B cell (primary cell): ENCODE measurements at regions not wholly inside any gene's neighbourhood (a gene's known extent, or its start where the extent isn't known, plus 50 kb on each side); places are given as distances from the start of the nearest gene placed in this dataset.

Experiments used
- ATAC-seq: fragments of 200-7000 bp; cut with Tn5 transposase; one replicate; pipeline ENCODE4 v1.10.0; 2021; ENCODE audit warnings: low read depth, mild to moderate bottlenecking, moderate number of reproducible peaks, moderate library complexity
- CTCF ChIA-PET: fragments of 350-600 bp; sonication (Branson Sonifier 250); formaldehyde crosslinking; loops from one replicate; lab custom pipeline; 2021; ENCODE audit warnings: antibody characterized with exemption, inconsistent platforms; lab: Charles Lee
- POLR2A ChIA-PET: fragments of 350-600 bp; sonication (Branson Sonifier 250); formaldehyde crosslinking; loops from one replicate; lab custom pipeline; 2021; ENCODE audit warnings: antibody characterized with exemption; lab: Charles Lee
- DNase-seq: peaks from one replicate; pipeline ENCODE4 v3.0.0; 2013
- H2AFZ ChIP-seq: 2 replicates; pipeline ENCODE4 v1.6.1; 2012; ENCODE audit warnings: mild to moderate bottlenecking, low read depth, low read length; ENCODE audit not compliant: insufficient read depth, poor library complexity, severe bottlenecking
- H3K27ac ChIP-seq, 2 donors: 1 replicate in 1 of 2; 2 replicates in 1 of 2; pipeline ENCODE4 v1.5.1; 2012 to 2013; ENCODE audit warnings: low read length in 2 of 2, mild to moderate bottlenecking in 2 of 2, moderate library complexity in 1 of 2
- H3K27me3 ChIP-seq, 4 experiments: fragments of 200-600 bp in 1 of 4; sonication (generic) in 1 of 4; replicated peaks in 1 of 4; 1 replicate in 2 of 4; 2 replicates in 2 of 4; pipeline versions ENCODE4 v1.6.1 to v1.7.0; 2013 to 2016; ENCODE audit warnings: low read length in 3 of 4, mild to moderate bottlenecking in 2 of 4, mixed read lengths in 1 of 4, moderate library complexity in 1 of 4; ENCODE audit not compliant: insufficient read depth in 4 of 4, control insufficient read depth in 3 of 4; ENCODE audit errors: control extremely low read depth in 1 of 4
- H3K36me3 ChIP-seq, 2 experiments: replicated peaks in 1 of 2; 1 replicate in 1 of 2; 2 replicates in 1 of 2; pipeline versions ENCODE4 v1.6.1 to v1.7.1; 2013; ENCODE audit warnings: low read length in 1 of 2; ENCODE audit not compliant: insufficient read depth in 2 of 2, control insufficient read depth in 1 of 2; ENCODE audit errors: control extremely low read depth in 1 of 2, extremely low read depth in 1 of 2
- H3K4me1 ChIP-seq, 2 donors: fragments of 200-600 bp in 1 of 2; sonication (generic) in 1 of 2; 1 replicate in 1 of 2; 2 replicates in 1 of 2; pipeline versions ENCODE4 v1.5.1 to v1.6.1; 2013 to 2017; ENCODE audit warnings: low read length in 2 of 2; ENCODE audit not compliant: control insufficient read depth in 2 of 2, insufficient read depth in 2 of 2
- H3K4me2 ChIP-seq: replicated peaks from 2 replicates; pipeline ENCODE3; 2012; ENCODE audit warnings: mild to moderate bottlenecking, low read depth, low read length; ENCODE audit not compliant: poor library complexity, severe bottlenecking
- H3K4me3 ChIP-seq, 5 experiments: fragments of 200-600 bp in 1 of 5; sonication (generic) in 1 of 5; 1 replicate in 3 of 5; 2 replicates in 2 of 5; pipeline versions ENCODE4 v1.5.1 to v1.7.0; 2011 to 2016; ENCODE audit warnings: low read length in 4 of 5, mild to moderate bottlenecking in 4 of 5, low read depth in 2 of 5, control low read depth in 1 of 5, moderate library complexity in 1 of 5; ENCODE audit not compliant: insufficient read depth in 1 of 5; ENCODE audit errors: control extremely low read depth in 1 of 5, extremely low read depth in 1 of 5
- H3K79me2 ChIP-seq: fragments of 200-600 bp; sonication (generic); one replicate; pipeline ENCODE4 v1.6.0; 2016; ENCODE audit warnings: low read length; ENCODE audit not compliant: control insufficient read depth, insufficient read depth
- H3K9ac ChIP-seq: fragments of 200-600 bp; sonication (generic); 2 replicates; pipeline ENCODE4 v1.6.1; 2017; ENCODE audit warnings: mild to moderate bottlenecking, low read length, moderate library complexity
- H3K9me3 ChIP-seq, 3 donors: one replicate each; pipeline versions ENCODE4 v1.6.1 to v1.7.1; 2013; ENCODE audit warnings: low read length in 2 of 3; ENCODE audit not compliant: control insufficient read depth in 2 of 3, insufficient read depth in 1 of 3; ENCODE audit errors: control extremely low read depth in 1 of 3
- H4K20me1 ChIP-seq: 2 replicates; pipeline ENCODE4 v1.6.0; 2012; ENCODE audit warnings: mild to moderate bottlenecking, low read length; ENCODE audit not compliant: insufficient read depth, control insufficient read depth, poor library complexity, severe bottlenecking
- H3K27ac Mint-ChIP-seq: one replicate; pipeline ENCODE4 v1.8.0; 2021; ENCODE audit warnings: mixed read lengths
- H3K27me3 Mint-ChIP-seq: one replicate; pipeline ENCODE4 v1.8.0; 2021; ENCODE audit warnings: mixed read lengths
- H3K4me1 Mint-ChIP-seq: one replicate; pipeline ENCODE4 v1.8.0; 2021; ENCODE audit warnings: mixed read lengths
- H3K4me3 Mint-ChIP-seq: one replicate; pipeline ENCODE4 v1.8.0; 2021; ENCODE audit warnings: mixed read lengths
- H3K9me3 Mint-ChIP-seq: one replicate; pipeline ENCODE4 v1.8.0; 2022; ENCODE audit warnings: mixed read lengths; ENCODE audit not compliant: insufficient read depth
- EZH2 ChIP-seq: IDR thresholded peaks from 2 replicates; pipeline ENCODE4 v1.6.1; 2012; ENCODE audit warnings: borderline replicate concordance, low read depth, mild to moderate bottlenecking, moderate library complexity, low read length; ENCODE audit not compliant: insufficient read depth, poor library complexity, severe bottlenecking
- WGBS: methylation state at CpG from one replicate; pipeline ENCODE4 v1.1.5; 2013; ENCODE audit warnings: missing lambda C conversion rate; ENCODE audit not compliant: insufficient coverage; 5-methylcytosine and 5-hydroxymethylcytosine counted together
- intact Hi-C: fragments of 100-400 bp; cut with micrococcal nuclease; formaldehyde crosslinking; loops from one replicate; pipeline ENCODE4 v1.10.0; 2022
- TF ChIP-seq, protein P1 (sequence below): fragments of 200-600 bp; IDR thresholded peaks from one replicate; pipeline ENCODE4 v1.8.0; 2022; ENCODE audit warnings: antibody characterized with exemption, mild to moderate bottlenecking

DNA sequence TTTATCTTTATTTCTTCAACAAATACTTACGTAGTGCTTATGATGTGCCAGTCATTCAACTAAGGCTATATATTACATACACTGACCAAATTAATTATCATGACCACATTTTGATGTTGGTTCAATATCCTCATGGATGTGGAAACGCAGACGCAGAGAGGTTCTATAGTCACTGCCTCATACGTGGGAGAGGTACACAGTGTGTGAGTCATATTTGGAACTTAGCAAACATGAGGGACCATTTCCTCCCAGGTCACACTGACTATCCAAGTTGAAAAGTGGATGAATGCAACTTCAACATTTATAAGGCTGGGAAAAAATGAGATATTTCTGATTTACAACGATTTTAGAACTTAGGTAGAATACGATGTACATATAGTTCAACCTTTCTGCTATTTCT lies 113.6 kb downstream of the PRLHR start:
- H3K9me3 ChIP-seq, result no peaks in the 10 kb centered on the region
- Mint-ChIP-seq H3K27ac (no peak overlapping the region), H3K27me3 (no peaks in the 10 kb centered on the region), H3K4me3 (no peak overlapping the region), H3K9me3 (no peaks in the 10 kb centered on the region), H3K4me1 (no peaks in the 10 kb centered on the region)
- intact Hi-C loops, result no loop called here
- 100% methylated on average over 3 of the region's 6 CpGs for WGBS
- no peak overlapping the region for H3K4me3 ChIP-seq
- H4K20me1 ChIP-seq, result no peaks in the 10 kb centered on the region
- ATAC-seq (no peak), DNase-seq (no peak)
- H3K4me1 ChIP-seq, result no peaks in the 10 kb centered on the region
- no peaks in the 10 kb centered on the region for H3K79me2 ChIP-seq
- TF ChIP-seq, protein P1, sequence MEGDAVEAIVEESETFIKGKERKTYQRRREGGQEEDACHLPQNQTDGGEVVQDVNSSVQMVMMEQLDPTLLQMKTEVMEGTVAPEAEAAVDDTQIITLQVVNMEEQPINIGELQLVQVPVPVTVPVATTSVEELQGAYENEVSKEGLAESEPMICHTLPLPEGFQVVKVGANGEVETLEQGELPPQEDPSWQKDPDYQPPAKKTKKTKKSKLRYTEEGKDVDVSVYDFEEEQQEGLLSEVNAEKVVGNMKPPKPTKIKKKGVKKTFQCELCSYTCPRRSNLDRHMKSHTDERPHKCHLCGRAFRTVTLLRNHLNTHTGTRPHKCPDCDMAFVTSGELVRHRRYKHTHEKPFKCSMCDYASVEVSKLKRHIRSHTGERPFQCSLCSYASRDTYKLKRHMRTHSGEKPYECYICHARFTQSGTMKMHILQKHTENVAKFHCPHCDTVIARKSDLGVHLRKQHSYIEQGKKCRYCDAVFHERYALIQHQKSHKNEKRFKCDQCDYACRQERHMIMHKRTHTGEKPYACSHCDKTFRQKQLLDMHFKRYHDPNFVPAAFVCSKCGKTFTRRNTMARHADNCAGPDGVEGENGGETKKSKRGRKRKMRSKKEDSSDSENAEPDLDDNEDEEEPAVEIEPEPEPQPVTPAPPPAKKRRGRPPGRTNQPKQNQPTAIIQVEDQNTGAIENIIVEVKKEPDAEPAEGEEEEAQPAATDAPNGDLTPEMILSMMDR, result no peak
- TF ChIP-seq EZH2, result no peak
- no peaks in the 10 kb centered on the region for H3K36me3 ChIP-seq
- CTCF ChIA-PET, result no interaction called here
- no peaks in the 10 kb centered on the region for H3K27me3 ChIP-seq
- no peak overlapping the region for H3K4me2 ChIP-seq
- no peak overlapping the region for H3K27ac ChIP-seq
- no peak overlapping the region for H2AFZ ChIP-seq
- POLR2A ChIA-PET, result no interaction called here
- no peak overlapping the region for H3K9ac ChIP-seq

DNA sequence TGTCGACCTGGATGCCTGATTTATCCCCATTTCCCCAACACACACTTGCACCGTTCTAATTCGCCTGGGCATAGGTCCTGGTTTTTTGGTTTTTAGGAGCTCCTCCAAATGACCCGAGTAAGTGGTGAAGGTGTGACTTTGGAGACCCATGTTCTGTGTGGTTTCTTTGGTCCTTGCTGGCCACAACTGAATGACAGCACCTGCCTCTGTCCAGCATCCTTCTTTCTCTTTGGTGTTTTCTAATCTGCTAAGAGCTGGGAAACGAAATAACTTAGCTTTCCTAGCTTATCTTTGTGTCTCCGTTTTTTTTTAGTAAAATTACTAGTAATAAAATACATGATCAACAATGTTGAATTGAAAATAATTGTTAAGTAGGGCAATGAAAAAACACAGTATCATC lies 120.2 kb downstream of the PRLHR start:
- no peak for ATAC-seq
- Histone ChIP-seq H3K27me3 (no peaks in the 10 kb centered on the region), H3K79me2 (no peaks in the 10 kb centered on the region), H3K27ac (no peak overlapping the region), H3K4me1 (no peaks in the 10 kb centered on the region), H3K4me3 (no peak overlapping the region), H3K9me3 (peaks cover 0 to 6% (median 0%) of the 10 kb centered on the region in 3 donors), H4K20me1 (no peaks in the 10 kb centered on the region), H3K4me2 (no peak overlapping the region), H2AFZ (no peak overlapping the region), H3K9ac (no peak overlapping the region), H3K36me3 (no peaks in the 10 kb centered on the region)
- Mint-ChIP-seq H3K27me3 (peaks cover 20% of the 10 kb centered on the region), H3K27ac (no peak overlapping the region), H3K4me3 (no peak overlapping the region), H3K4me1 (no peaks in the 10 kb centered on the region), H3K9me3 (no peaks in the 10 kb centered on the region)
- intact Hi-C loops, result no loop called here
- DNase-seq, result no peak
- TF ChIP-seq EZH2, result no peak
- TF ChIP-seq, protein P1, result no peak
- ChIA-PET POLR2A (no interaction called here), CTCF (interaction anchor here (7.0 kb wide), 1 partner anchor 16 kb away, joined by 36 read pairs; no protein-coding TSS in a partner anchor)
- 100% methylated on average over 1 of the region's 6 CpGs for WGBS
